Kidney tubule cell (primary cell): ENCODE measurements at regions not wholly inside any gene's neighbourhood (a gene's known extent, or its start where the extent isn't known, plus 50 kb on each side); places are given as distances from the start of the nearest gene placed in this dataset.
A peak's percentile ranks its signal among the peaks of the same experiment; 100 is the strongest.

Source experiments
- DNase-seq: peaks from one replicate; pipeline ENCODE4 v3.0.0-alpha.2; 2018; ENCODE audit warnings: low spot score

- no peak for DNase-seq
Observed at GRCh38 chr1:83673312-83673711, 325.6 kb downstream of the TTLL7 start.

- DNase-seq: no peak
Observed at GRCh38 chr1:83671586-83671985, 327.3 kb downstream of the TTLL7 start.

GRCh38 chr1:83670909-83671565, 327.9 kb downstream of the TTLL7 start:
- no peak for DNase-seq

GRCh38 chr1:83641796-83642443, 357.0 kb downstream of the TTLL7 start:
- no peak for DNase-seq

GRCh38 chr1:83641206-83641658, 357.7 kb downstream of the TTLL7 start:
- no peak for DNase-seq

GRCh38 chr1:83639785-83640184, 359.1 kb downstream of the TTLL7 start:
- no peak for DNase-seq

- no peak for DNase-seq
Observed at GRCh38 chr1:83637586-83637985, 361.3 kb downstream of the TTLL7 start.

GRCh38 chr1:83637009-83637408, 361.9 kb downstream of the TTLL7 start:
- no peak for DNase-seq

GRCh38 chr1:83632906-83633305, 366.0 kb downstream of the TTLL7 start:
- DNase-seq: no peak

- DNase-seq: peak; percentile 2
Observed at GRCh38 chr1:83631851-83632250, 367.1 kb downstream of the TTLL7 start.

GRCh38 chr1:83627045-83627444, 371.9 kb downstream of the TTLL7 start:
- DNase-seq: peak; percentile 4

GRCh38 chr1:83626603-83627002, 372.3 kb downstream of the TTLL7 start:
- peak; percentile 18 for DNase-seq

GRCh38 chr1:83625646-83626045, 373.3 kb downstream of the TTLL7 start:
- DNase-seq: no peak

GRCh38 chr1:83620016-83620415, 378.9 kb downstream of the TTLL7 start:
- no peak for DNase-seq

- no peak for DNase-seq
Observed at GRCh38 chr1:83619170-83619896, 379.6 kb downstream of the TTLL7 start.

GRCh38 chr1:83617883-83618282, 381.0 kb downstream of the TTLL7 start:
- DNase-seq: no peak

- DNase-seq: no peak
Observed at GRCh38 chr1:83615370-83615769, 383.6 kb downstream of the TTLL7 start.

GRCh38 chr1:83606416-83606955, 392.4 kb downstream of the TTLL7 start:
- DNase-seq: no peak

- DNase-seq: no peak
Observed at GRCh38 chr1:83596331-83596730, 402.6 kb downstream of the TTLL7 start.

- DNase-seq: no peak
Observed at GRCh38 chr1:83593073-83593472, 405.9 kb downstream of the TTLL7 start.

GRCh38 chr1:83588140-83588539, 410.8 kb downstream of the TTLL7 start:
- DNase-seq: no peak

- DNase-seq: no peak
Observed at GRCh38 chr1:83583351-83584014, 415.4 kb downstream of the TTLL7 start.
